SK-N-SH (cell line): ENCODE measurements at regions not wholly inside any gene's neighbourhood (a gene's known extent, or its start where the extent isn't known, plus 50 kb on each side); places are given as distances from the start of the nearest gene placed in this dataset.

Source experiments
- CTCF ChIA-PET: fragments of 300-600, 350-600 bp; formaldehyde crosslinking; extraction: SDS; loops from one replicate; lab custom pipeline; 2021; lab: Yijun Ruan, JAX
- POLR2A ChIA-PET: fragments of 350-600 bp; sonication (Branson Sonifier 250); formaldehyde crosslinking; extraction: SDS; loops from one replicate; lab custom pipeline; 2020; ENCODE audit warnings: antibody characterized with exemption, inconsistent platforms; lab: Yijun Ruan, JAX
- DNase-seq: peaks from one replicate; pipeline ENCODE4 v3.0.0; 2012
- H2AFZ ChIP-seq: fragments of 200-600 bp; sonication (generic); 2 replicates; pipeline ENCODE4 v1.8.1; 2016; ENCODE audit warnings: antibody characterized with exemption, mild to moderate bottlenecking, low read depth
- H3F3A ChIP-seq: fragments of 200-600 bp; sonication (generic); replicated peaks from 2 replicates; pipeline ENCODE3; 2016; ENCODE audit warnings: antibody characterized with exemption, mild to moderate bottlenecking; ENCODE audit not compliant: insufficient read depth
- H3K27ac ChIP-seq, 2 experiments: fragments of 200-500 bp in 1 of 2; fragments of 200-600 bp in 1 of 2; sonication (Bioruptor generic) in 1 of 2; sonication (generic), shearing (Covaris generic) in 1 of 2; 2 replicates each; pipeline versions ENCODE4 v1.5.1 to v1.6.1; 2014 to 2016; ENCODE audit warnings: low read depth in 2 of 2, inconsistent platforms in 1 of 2, low read length in 1 of 2, mild to moderate bottlenecking in 1 of 2, mixed read lengths in 1 of 2
- H3K27me3 ChIP-seq: fragments of 200-600 bp; sonication (generic), shearing (Covaris generic); 2 replicates; pipeline ENCODE4 v1.6.1; 2016; ENCODE audit warnings: mixed run types; ENCODE audit not compliant: insufficient read depth
- H3K36me3 ChIP-seq, 2 experiments: fragments of 200-500 bp in 1 of 2; fragments of 200-600 bp in 1 of 2; sonication (Bioruptor generic) in 1 of 2; sonication (generic) in 1 of 2; replicated peaks in 1 of 2; 2 replicates each; pipeline versions ENCODE3 to v1.5.1; 2014 to 2016; ENCODE audit warnings: low read length in 1 of 2, mild to moderate bottlenecking in 1 of 2; ENCODE audit not compliant: insufficient read depth in 2 of 2, control insufficient read depth in 1 of 2
- H3K4me1 ChIP-seq, 2 experiments: fragments of 200-500 bp in 1 of 2; fragments of 200-600 bp in 1 of 2; sonication (Bioruptor generic) in 1 of 2; sonication (generic), shearing (Covaris generic) in 1 of 2; 2 replicates each; pipeline versions ENCODE4 v1.5.1 to v1.6.1; 2014 to 2016; ENCODE audit warnings: low read depth in 1 of 2, low read length in 1 of 2, mixed run types in 1 of 2; ENCODE audit not compliant: insufficient read depth in 2 of 2, control insufficient read depth in 1 of 2
- H3K4me2 ChIP-seq: fragments of 200-600 bp; sonication (generic), shearing (Covaris generic); 2 replicates; pipeline ENCODE4 v1.6.1; 2017; ENCODE audit warnings: mixed run types
- H3K4me3 ChIP-seq, 2 experiments: fragments of 200-500 bp in 1 of 2; fragments of 200-600 bp in 1 of 2; sonication (Bioruptor generic) in 1 of 2; sonication (generic), shearing (Covaris generic) in 1 of 2; 2 replicates each; pipeline versions ENCODE4 v1.5.1 to v1.8.1; 2014 to 2016; ENCODE audit warnings: low read depth in 2 of 2, inconsistent platforms in 1 of 2, low read length in 1 of 2, mild to moderate bottlenecking in 1 of 2, mixed read lengths in 1 of 2, moderate library complexity in 1 of 2
- H3K79me2 ChIP-seq: fragments of 200-600 bp; sonication (generic); 2 replicates; pipeline ENCODE4 v1.8.1; 2017; ENCODE audit warnings: mild to moderate bottlenecking; ENCODE audit not compliant: insufficient read depth
- H3K9ac ChIP-seq: fragments of 200-600 bp; sonication (generic); 2 replicates; pipeline ENCODE4 v1.6.1; 2017; ENCODE audit warnings: mixed run types
- H3K9me2 ChIP-seq: fragments of 200-600 bp; sonication (generic); 2 replicates; pipeline ENCODE4 v1.6.1; 2017; ENCODE audit warnings: mixed run types
- H3K9me3 ChIP-seq: fragments of 200-600 bp; sonication (generic); 2 replicates; pipeline ENCODE4 v1.6.1; 2017; ENCODE audit warnings: mixed run types, mild to moderate bottlenecking, moderate library complexity
- H4K20me1 ChIP-seq: fragments of 200-600 bp; sonication (generic); 2 replicates; pipeline ENCODE4 v1.6.1; 2017; ENCODE audit warnings: mild to moderate bottlenecking, mixed run types; ENCODE audit not compliant: insufficient read depth
- ELF1 ChIP-seq: IDR thresholded peaks from 2 replicates; pipeline ENCODE4 v1.4.0; 2012
- EP300 ChIP-seq, 2 experiments: IDR thresholded peaks; 2 replicates each; pipeline versions ENCODE4 v1.4.0 to v1.6.1; 2012; ENCODE audit warnings: borderline replicate concordance in 1 of 2, low read depth in 1 of 2, low read length in 1 of 2
- GATA2 ChIP-seq: sonication (generic); formaldehyde crosslinking; IDR thresholded peaks from 2 replicates; pipeline ENCODE4 v1.5.0; 2020; ENCODE audit warnings: mild to moderate bottlenecking, missing genetic modification reagents
- MEF2A ChIP-seq: IDR thresholded peaks from 2 replicates; pipeline ENCODE4 v1.4.0; 2012; ENCODE audit warnings: low read depth, borderline replicate concordance
- MXI1 ChIP-seq: IDR thresholded peaks from 2 replicates; pipeline ENCODE4 v1.6.1; 2012; ENCODE audit warnings: mild to moderate bottlenecking, low read depth, low read length, improper control_type of control experiment
- NFIC ChIP-seq: IDR thresholded peaks from 2 replicates; pipeline ENCODE4 v1.4.0; 2012; ENCODE audit warnings: borderline replicate concordance
- RAD21 ChIP-seq: IDR thresholded peaks from 2 replicates; pipeline ENCODE4 v1.6.1; 2012; ENCODE audit warnings: mild to moderate bottlenecking, low read length
- RCOR1 ChIP-seq: fragments of 150-350 bp; IDR thresholded peaks from 2 replicates; pipeline ENCODE4 v1.6.1; 2017; ENCODE audit warnings: antibody characterized with exemption, low read length
- RFX5 ChIP-seq: IDR thresholded peaks from 2 replicates; pipeline ENCODE4 v1.6.1; 2012; ENCODE audit warnings: mild to moderate bottlenecking, improper control_type of control experiment, low read length
- WGBS: methylation state at CpG from one replicate; pipeline ENCODE4 v1.1.6; 2017; ENCODE audit warnings: low lambda C conversion rate; 5-methylcytosine and 5-hydroxymethylcytosine counted together
- TF ChIP-seq, protein P1 (sequence below): fragments of 150-350 bp; IDR thresholded peaks from 2 replicates; pipeline ENCODE4 v1.6.1; 2016; ENCODE audit warnings: mild to moderate bottlenecking, low read depth, low read length
- TF ChIP-seq, protein P2 (sequence below): IDR thresholded peaks from 2 replicates; pipeline ENCODE4; 2012

DNA sequence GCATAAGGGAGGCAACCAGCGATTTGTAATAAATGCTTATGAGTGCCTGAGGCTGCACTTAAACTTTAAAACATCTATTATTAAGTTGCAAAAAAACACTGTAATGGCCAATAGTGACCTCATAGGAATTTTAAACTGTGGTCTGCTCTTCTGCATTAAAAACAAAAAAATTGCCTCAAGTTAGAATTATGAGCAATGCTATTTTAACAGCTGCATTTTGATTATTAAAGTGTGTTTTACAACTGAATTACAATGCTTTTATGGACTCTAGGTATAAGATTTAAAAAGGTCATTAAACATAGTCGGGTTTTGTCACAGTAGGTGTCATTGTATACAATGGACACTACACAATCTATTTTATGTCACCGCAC, 528.7 kb upstream of the FANCL start:
- no peak for DNase-seq
- Histone ChIP-seq H3K4me3 (no peak overlapping the region), H3F3A (no peaks in the 10 kb centered on the region), H3K9me2 (no peaks in the 10 kb centered on the region), H3K9ac (no peak overlapping the region), H3K36me3 (no peaks in the 10 kb centered on the region), H2AFZ (no peak overlapping the region), H3K27ac (peak overlapping the region in 1 of 2 experiments; percentile 67; a peak in 1 of 4 replicates), H3K4me2 (no peak overlapping the region), H3K4me1 (peaks cover 0 to 12% of the 10 kb centered on the region in 2 experiments; a peak in 2 of 4 replicates), H3K9me3 (no peaks in the 10 kb centered on the region), H4K20me1 (no peaks in the 10 kb centered on the region), H3K79me2 (no peaks in the 10 kb centered on the region)
- WGBS: 16% methylated on average over 3 of the region's 3 CpGs
- ChIA-PET CTCF (interaction anchor here (1.9 kb wide), 1 partner anchor 1010 kb away, joined by 5 read pairs; no protein-coding TSS in a partner anchor), POLR2A (no interaction called here)
- TF ChIP-seq MXI1 (no peak), MEF2A (no peak), NFIC (no peak), RCOR1 (peak; percentile 70), RFX5 (no peak), EP300 (IDR thresholded peaks at IDR 0.05; ENCODE audit: borderline replicate concordance in 1 of 2, low read depth in 1 of 2, low read length in 1 of 2) (peak in 1 of 2 experiments; percentile 10; a peak in 1 of 4 replicates), ELF1 (no peak)
- TF ChIP-seq, protein P1, sequence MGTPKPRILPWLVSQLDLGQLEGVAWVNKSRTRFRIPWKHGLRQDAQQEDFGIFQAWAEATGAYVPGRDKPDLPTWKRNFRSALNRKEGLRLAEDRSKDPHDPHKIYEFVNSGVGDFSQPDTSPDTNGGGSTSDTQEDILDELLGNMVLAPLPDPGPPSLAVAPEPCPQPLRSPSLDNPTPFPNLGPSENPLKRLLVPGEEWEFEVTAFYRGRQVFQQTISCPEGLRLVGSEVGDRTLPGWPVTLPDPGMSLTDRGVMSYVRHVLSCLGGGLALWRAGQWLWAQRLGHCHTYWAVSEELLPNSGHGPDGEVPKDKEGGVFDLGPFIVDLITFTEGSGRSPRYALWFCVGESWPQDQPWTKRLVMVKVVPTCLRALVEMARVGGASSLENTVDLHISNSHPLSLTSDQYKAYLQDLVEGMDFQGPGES: no peak
- TF ChIP-seq, all 33 proteins: peak for 2
- no peaks in the 10 kb centered on the region for H3K27me3 ChIP-seq

DNA sequence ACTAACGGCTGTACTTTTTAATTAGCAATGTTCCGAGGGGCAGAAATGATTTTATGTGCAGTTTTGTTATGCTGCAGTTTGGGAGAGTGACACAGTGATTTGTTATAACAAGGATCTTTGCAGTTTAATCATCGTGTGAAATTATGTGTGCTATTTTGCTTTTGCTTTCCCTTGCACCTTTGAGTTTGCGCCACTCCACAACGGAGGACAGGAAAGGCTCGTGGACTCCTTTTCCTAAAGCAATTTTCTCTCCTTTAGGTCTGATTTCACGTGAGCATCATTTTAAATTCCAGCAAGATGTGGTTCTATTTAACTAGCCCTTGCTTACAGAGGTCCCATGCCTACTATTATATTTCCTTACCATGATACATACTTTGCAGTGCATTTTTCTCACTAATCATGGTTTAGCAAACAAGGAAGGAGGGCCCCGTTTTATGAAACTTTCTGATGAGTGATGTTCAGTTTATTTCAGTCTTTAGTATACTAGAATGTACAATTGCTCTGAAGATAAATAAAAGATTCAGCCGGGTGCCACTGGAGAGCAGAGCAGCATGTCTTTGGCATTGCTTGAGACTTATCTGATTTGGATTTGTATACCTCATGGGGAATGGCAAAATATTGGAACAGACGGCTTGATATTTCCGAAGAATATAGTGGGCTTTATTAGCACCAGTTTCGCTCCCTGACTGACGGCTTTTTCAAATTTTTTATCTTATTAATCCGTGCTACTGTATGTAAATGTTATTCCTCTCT, 528.2 kb upstream of the FANCL start:
- peak overlapping the region in 1 of 2 experiments; percentile 58; a peak in 1 of 4 replicates for H3K27ac ChIP-seq
- H3K9me2 ChIP-seq: no peaks in the 10 kb centered on the region
- no peak overlapping the region for H3K4me3 ChIP-seq
- peaks cover 0 to 12% of the 10 kb centered on the region in 2 experiments; a peak in 2 of 4 replicates for H3K4me1 ChIP-seq
- no peaks in the 10 kb centered on the region for H3K36me3 ChIP-seq
- H3K79me2 ChIP-seq: no peaks in the 10 kb centered on the region
- H3K9me3 ChIP-seq: no peaks in the 10 kb centered on the region
- H3K9ac ChIP-seq: no peak overlapping the region
- no peaks in the 10 kb centered on the region for H4K20me1 ChIP-seq
- no peak overlapping the region for H2AFZ ChIP-seq
- ChIA-PET POLR2A (no interaction called here), CTCF (interaction anchor here (1.5 kb wide), 1 partner anchor 1781 kb away, joined by 4 read pairs; no protein-coding TSS in a partner anchor)
- no peaks in the 10 kb centered on the region for H3K27me3 ChIP-seq
- peak; percentile 36; the same call in 1 of the 2 replicates for TF ChIP-seq RAD21
- peak; percentile 45 for TF ChIP-seq GATA2
- TF ChIP-seq, protein P2, sequence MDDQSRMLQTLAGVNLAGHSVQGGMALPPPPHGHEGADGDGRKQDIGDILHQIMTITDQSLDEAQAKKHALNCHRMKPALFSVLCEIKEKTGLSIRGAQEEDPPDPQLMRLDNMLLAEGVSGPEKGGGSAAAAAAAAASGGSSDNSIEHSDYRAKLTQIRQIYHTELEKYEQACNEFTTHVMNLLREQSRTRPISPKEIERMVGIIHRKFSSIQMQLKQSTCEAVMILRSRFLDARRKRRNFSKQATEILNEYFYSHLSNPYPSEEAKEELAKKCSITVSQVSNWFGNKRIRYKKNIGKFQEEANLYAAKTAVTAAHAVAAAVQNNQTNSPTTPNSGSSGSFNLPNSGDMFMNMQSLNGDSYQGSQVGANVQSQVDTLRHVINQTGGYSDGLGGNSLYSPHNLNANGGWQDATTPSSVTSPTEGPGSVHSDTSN: no peak
- DNase-seq: no peak
- no peak overlapping the region for H3K4me2 ChIP-seq
- 29% methylated on average over 14 of the region's 14 CpGs for WGBS
- no peaks in the 10 kb centered on the region for H3F3A ChIP-seq
